ENCODE measurements at regions not wholly inside any gene's neighbourhood (a gene's known extent, or its start where the extent isn't known, plus 50 kb on each side); places are given as distances from the start of the nearest gene placed in this dataset.

GRCh38 chr16:80915079-80915450 is 91.6 kb downstream of the CMC2 start:
- H3K36me3 ChIP-seq (ENCODE audit: control insufficient read depth, insufficient read depth, low read length), result no peaks in the 10 kb centered on the region
- H3K4me3 ChIP-seq (replicated peaks; ENCODE audit: low read depth, low read length), result no peak overlapping the region
- no peak for TF ChIP-seq CTCF (IDR thresholded peaks at IDR 0.05; ENCODE audit: insufficient read depth, low read length, poor library complexity, severe bottlenecking)
- no peak for DNase-seq (ENCODE audit: extremely low read depth, insufficient read length)
- H3K27me3 ChIP-seq (replicated peaks; ENCODE audit: control insufficient read depth, insufficient read depth, low read length), result no peaks in the 10 kb centered on the region; the same call in 1 of the 2 replicates

GRCh38 chr16:80914379-80915078 is 92.2 kb downstream of the CMC2 start:
- DNase-seq (ENCODE audit: extremely low read depth, insufficient read length), result no peak
- Histone ChIP-seq H3K27me3 (replicated peaks; ENCODE audit: control insufficient read depth, insufficient read depth, low read length) (no peaks in the 10 kb centered on the region; the same call in 1 of the 2 replicates), H3K36me3 (ENCODE audit: control insufficient read depth, insufficient read depth, low read length) (no peaks in the 10 kb centered on the region), H3K4me3 (replicated peaks; ENCODE audit: low read depth, low read length) (no peak overlapping the region)
- TF ChIP-seq CTCF (IDR thresholded peaks at IDR 0.05; ENCODE audit: insufficient read depth, low read length, poor library complexity, severe bottlenecking), result no peak

- TF ChIP-seq CTCF (IDR thresholded peaks at IDR 0.05; ENCODE audit: insufficient read depth, low read length, poor library complexity, severe bottlenecking), result no peak
- Histone ChIP-seq H3K27me3 (replicated peaks; ENCODE audit: control insufficient read depth, insufficient read depth, low read length) (no peaks in the 10 kb centered on the region; the same call in 1 of the 2 replicates), H3K4me3 (replicated peaks; ENCODE audit: low read depth, low read length) (no peak overlapping the region), H3K36me3 (ENCODE audit: control insufficient read depth, insufficient read depth, low read length) (no peaks in the 10 kb centered on the region)
- no peak for DNase-seq (ENCODE audit: extremely low read depth, insufficient read length)
Observed at GRCh38 chr16:80913397-80913796, 93.3 kb downstream of the CMC2 start.

- no peak for TF ChIP-seq CTCF (IDR thresholded peaks at IDR 0.05; ENCODE audit: insufficient read depth, low read length, poor library complexity, severe bottlenecking)
- no peak for DNase-seq (ENCODE audit: extremely low read depth, insufficient read length)
Observed at GRCh38 chr16:80912651-80913050, 94.0 kb downstream of the CMC2 start.

GRCh38 chr16:80910434-80910833 is 96.3 kb downstream of the CMC2 start:
- Histone ChIP-seq H3K4me3 (replicated peaks; ENCODE audit: low read depth, low read length) (no peak overlapping the region), H3K36me3 (ENCODE audit: control insufficient read depth, insufficient read depth, low read length) (no peaks in the 10 kb centered on the region), H3K27me3 (replicated peaks; ENCODE audit: control insufficient read depth, insufficient read depth, low read length) (no peaks in the 10 kb centered on the region; the same call in 1 of the 2 replicates)
- TF ChIP-seq CTCF (IDR thresholded peaks at IDR 0.05; ENCODE audit: insufficient read depth, low read length, poor library complexity, severe bottlenecking), result no peak
- no peak for DNase-seq (ENCODE audit: extremely low read depth, insufficient read length)

More at GRCh38 chr16:80912651-80913050, 94.0 kb downstream of the CMC2 start:
- no peaks in the 10 kb centered on the region for H3K36me3 ChIP-seq (ENCODE audit: control insufficient read depth, insufficient read depth, low read length)
- H3K27me3 ChIP-seq (replicated peaks; ENCODE audit: control insufficient read depth, insufficient read depth, low read length), result no peaks in the 10 kb centered on the region; the same call in 1 of the 2 replicates
- H3K4me3 ChIP-seq (replicated peaks; ENCODE audit: low read depth, low read length), result no peak overlapping the region

All from GM06990 (cell line).